ENCODE measurements at regions not wholly inside any gene's neighbourhood (a gene's known extent, or its start where the extent isn't known, plus 50 kb on each side); places are given as distances from the start of the nearest gene placed in this dataset.

DNA sequence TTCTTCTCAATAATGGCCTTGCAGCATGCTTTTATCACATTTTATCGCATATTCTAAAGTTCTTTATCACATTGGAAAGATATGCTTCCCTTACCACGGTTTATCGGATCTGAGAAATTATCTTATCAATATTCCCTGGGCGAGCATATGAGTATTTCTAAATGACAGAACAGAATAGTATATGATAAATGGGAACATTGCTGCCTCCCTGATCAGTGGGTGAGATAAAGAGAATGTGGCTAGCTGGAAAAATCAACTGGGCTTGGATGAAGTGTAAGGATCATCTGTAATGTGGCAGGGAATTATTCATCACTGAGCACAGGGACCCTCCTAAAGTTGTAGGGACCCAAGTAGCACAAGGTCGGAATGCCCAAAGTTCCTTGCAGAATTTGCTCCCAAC lies 667.4 kb upstream of the NRP1 start:
- H3K4me3 ChIP-seq (ENCODE audit: low read length), result no peak overlapping the region
- no peak for TF ChIP-seq CTCF (conservative IDR thresholded peaks at IDR 0.05; ENCODE audit: low read depth, low read length)
- no peak for DNase-seq (ENCODE audit: low read depth)

GRCh38 chr10:34001087-34001580 lies 666.7 kb upstream of the NRP1 start:
- DNase-seq (ENCODE audit: low read depth), result no peak
- TF ChIP-seq CTCF (conservative IDR thresholded peaks at IDR 0.05; ENCODE audit: low read depth, low read length), result no peak
- H3K4me3 ChIP-seq (ENCODE audit: low read length), result no peak overlapping the region

GRCh38 chr10:33993917-33994316 lies 659.5 kb upstream of the NRP1 start:
- no peak for TF ChIP-seq CTCF (conservative IDR thresholded peaks at IDR 0.05; ENCODE audit: low read depth, low read length)
- no peak for DNase-seq (ENCODE audit: low read depth)
- no peak overlapping the region for H3K4me3 ChIP-seq (ENCODE audit: low read length)

DNA sequence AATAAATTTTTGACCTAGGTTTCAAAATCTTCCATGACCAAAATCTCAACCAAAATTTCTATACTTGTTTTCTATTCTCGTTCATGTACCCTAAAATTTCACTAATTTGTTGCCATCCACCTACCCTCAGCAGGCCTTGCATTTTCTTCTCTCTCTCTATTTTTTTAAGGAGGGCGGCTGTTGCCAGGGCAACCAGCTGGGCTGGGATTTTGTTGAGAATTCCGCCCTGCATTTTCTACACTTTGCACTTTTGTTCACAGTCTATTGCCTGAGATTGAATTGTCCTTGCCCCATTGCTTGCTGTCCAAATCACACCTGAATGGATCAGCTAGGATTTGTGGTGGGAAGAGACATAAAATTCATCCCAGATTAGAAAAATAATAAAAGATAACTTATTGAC lies 657.5 kb upstream of the NRP1 start:
- TF ChIP-seq CTCF (conservative IDR thresholded peaks at IDR 0.05; ENCODE audit: low read depth, low read length), result no peak
- DNase-seq (ENCODE audit: low read depth), result no peak
- no peak overlapping the region for H3K4me3 ChIP-seq (ENCODE audit: low read length)

GRCh38 chr10:33986515-33986914 lies 652.0 kb upstream of the NRP1 start:
- no peak for DNase-seq (ENCODE audit: low read depth)
- no peak overlapping the region for H3K4me3 ChIP-seq (ENCODE audit: low read length)
- TF ChIP-seq CTCF (conservative IDR thresholded peaks at IDR 0.05; ENCODE audit: low read depth, low read length), result no peak

DNA sequence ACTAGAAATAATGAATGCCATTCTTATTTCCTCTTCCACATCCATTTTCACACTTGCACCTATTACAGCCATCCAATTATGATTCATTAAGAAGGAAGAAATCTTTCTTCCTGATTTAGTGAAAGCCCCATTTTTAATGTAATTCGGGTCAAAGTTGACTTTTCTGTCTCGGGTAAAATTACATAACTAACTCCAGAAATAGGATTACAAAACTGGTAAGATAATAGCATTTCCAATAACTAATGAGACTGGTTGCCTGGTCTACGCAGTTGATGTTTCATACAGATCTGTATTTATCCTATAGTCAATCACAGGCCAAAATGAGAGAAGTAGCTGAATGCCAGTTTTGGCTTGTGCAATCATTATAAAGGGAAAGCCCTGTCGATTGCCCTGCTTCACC lies 651.5 kb upstream of the NRP1 start:
- no peak for DNase-seq (ENCODE audit: low read depth)
- no peak overlapping the region for H3K4me3 ChIP-seq (ENCODE audit: low read length)
- no peak for TF ChIP-seq CTCF (conservative IDR thresholded peaks at IDR 0.05; ENCODE audit: low read depth, low read length)

DNA sequence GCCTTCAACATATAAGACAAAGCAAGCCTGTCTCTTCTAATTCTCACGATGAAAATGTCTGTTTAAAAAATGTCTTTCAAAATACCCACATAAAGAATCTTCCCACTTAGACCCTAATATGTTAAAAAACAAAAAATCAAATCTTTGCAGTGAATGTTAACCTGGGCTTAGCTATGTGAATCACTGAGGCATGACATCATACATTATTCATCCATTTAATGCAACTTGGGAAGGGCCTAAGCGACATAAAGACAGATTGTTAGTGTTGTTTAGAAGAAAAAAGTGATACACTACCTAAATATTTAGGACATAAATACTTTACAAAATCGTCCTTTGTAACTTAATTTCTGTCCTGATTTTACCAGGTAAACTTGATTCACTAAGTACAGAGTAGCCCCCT lies 648.5 kb upstream of the NRP1 start:
- no peak for TF ChIP-seq CTCF (conservative IDR thresholded peaks at IDR 0.05; ENCODE audit: low read depth, low read length)
- DNase-seq (ENCODE audit: low read depth), result no peak

More for the DNA sequence above, 648.5 kb upstream of the NRP1 start:
- H3K4me3 ChIP-seq (ENCODE audit: low read length), result no peak overlapping the region
